GM21381 (cell line): ENCODE measurements at regions not wholly inside any gene's neighbourhood (a gene's known extent, or its start where the extent isn't known, plus 50 kb on each side); places are given as distances from the start of the nearest gene placed in this dataset.
"Not testable (repeated sequence)": the region's sequence is repeated elsewhere in the genome, so short reads cannot be mapped to it uniquely, and the experiment has no call there.

Experiments used
- ATAC-seq: cut with Tn5 transposase; IDR thresholded peaks from one replicate; pipeline ENCODE4 v1.9.1; 2021; ENCODE audit warnings: mild to moderate bottlenecking, moderate library complexity; ENCODE audit not compliant: unreplicated experiment

DNA sequence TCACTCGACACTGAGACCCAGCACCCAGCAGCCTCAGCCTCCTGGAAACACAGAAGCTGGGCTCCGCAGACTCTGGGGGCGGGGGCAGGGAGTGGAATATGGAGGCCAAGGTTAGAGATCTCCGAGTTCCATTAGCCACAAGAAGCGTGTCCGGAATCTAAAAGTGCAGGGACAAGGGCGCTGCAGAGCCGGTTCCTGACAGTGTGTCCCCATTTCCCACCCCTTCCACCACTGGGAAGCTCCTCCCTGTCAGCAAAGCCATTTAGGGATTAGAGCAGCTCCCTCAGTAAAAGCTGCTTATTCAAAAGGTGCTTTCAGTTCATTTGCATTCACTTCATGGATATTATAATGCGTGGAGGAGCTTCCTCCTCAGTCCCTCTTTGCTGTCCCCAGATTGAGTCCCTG is 74.1 kb upstream of the HSPA9 start:
- ATAC-seq: no peak

DNA sequence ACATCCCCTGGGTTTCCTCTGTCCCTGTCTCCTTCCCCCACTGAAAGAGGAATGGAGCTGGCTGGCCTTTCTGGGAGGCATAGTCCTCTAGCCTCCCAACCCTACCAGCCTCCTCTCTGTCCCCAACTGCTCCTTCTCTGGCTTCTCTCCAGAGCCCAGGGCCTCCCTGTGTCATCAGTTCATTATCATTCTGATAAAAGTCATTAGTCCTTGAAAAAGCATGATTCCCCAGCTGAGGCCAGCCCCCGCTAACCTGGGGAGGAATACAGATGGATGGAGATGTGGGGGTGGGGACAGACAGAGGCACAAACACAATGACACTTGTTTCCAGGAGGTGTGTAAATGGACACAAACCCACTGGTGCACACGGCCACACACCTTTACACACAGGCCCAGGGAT is 73.6 kb upstream of the HSPA9 start:
- no peak for ATAC-seq

GRCh38 chr5:138647794-138648410 is 72.7 kb upstream of the HSPA9 start:
- ATAC-seq: no peak

DNA sequence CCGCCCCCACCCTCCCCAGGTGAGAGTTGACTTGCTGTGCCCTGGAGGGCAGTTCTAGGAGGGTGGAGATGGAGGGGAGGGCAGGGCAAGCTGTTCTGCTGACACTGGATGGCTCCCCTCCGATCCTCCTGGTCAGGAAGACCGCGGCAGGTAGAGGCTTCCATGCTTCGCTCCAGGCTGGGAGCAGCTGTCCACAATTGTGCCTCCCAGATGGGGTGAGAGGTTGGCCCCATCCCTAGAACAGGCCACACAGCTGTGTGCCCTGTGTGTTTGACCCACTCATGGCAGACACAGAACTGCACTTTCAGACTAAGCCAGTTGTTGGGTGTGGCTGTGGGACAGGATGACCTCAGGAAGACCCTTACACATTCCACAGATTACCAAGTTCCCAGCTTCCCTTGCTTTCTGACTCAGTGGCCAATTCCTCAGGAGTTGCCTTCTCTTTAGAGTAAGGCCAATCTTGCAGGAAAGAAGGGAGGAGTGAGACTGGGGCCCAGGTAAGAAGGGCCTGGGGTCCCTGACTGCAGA is 72.1 kb upstream of the HSPA9 start:
- ATAC-seq: no peak

GRCh38 chr5:138646671-138647070 is 71.5 kb upstream of the HSPA9 start:
- ATAC-seq: no peak

DNA sequence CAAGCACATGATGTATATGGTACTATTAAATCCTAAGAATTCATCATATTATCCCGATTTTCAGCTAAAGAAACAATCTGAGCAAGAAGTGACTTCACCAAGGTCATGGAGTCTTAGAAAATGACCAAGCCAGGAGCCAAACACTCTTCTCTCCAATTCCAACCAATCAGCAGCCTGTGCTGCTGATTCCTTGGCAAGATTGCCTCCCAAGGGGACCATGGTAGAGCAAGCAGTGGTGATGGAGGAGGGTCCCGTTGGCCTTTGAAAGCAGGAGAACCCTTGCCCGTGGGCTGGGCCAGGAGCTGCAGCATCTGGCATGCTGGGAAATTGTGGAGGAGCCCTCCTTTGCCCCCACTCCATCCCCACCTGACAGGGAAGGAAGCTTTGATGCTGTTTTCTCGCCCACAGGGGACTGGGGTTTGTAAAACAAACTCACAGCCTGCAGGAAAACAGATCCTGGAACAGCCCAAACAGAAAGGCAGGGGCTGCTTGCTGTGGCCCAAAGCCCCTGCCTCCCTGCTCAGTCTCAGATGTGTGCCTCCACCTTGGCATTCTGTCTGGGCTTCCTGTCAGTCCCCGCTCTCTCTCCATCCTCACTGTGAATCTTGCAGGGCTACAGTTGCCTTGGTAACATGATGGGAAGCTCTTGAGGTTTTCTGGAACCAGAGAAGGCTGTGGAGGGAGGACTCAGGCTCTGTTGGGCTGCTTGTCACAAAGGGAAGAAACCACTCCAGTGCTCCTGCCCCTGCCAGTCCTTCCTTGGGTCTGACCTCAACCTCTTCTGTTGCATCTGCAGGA is 70.8 kb upstream of the HSPA9 start:
- no peak for ATAC-seq

GRCh38 chr5:138643040-138643791 is 68.0 kb upstream of the HSPA9 start:
- ATAC-seq: no peak

DNA sequence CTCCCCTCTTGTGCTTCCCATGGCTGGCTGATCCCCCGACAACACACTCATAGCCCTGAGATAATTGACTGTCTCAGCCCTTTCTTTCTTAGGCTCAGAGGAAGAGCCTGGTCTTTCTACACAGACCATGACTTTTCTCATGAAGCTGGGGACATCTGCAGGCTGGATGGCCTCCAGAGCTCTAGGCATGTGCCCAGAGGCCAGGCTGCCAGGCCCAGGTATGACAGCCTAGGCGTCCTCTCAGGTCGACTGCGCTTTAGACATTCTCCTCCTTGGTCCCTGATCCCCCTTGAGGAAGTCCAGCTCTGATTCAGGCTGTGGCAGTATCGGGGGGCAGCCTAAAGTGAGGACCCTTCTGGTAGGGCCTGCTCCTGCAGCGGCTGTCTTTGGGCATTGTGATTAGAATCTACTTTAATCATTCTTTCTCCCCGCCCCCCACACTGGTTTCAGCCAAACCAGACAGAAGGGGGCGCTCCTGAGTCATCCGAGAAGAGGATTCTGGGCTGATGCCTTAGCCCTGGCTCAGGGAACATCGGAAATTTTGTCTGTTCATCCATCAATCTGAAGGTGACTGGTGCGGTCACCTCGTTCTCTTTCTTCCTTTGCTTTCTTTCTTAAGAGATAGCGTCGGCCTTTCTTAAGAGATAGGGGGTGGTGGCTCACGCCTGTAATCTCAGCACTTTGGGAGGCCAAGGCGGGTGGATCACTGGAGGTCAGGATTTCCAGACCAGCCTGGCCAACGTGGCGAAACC is 66.5 kb upstream of the HSPA9 start:
- ATAC-seq: no peak

DNA sequence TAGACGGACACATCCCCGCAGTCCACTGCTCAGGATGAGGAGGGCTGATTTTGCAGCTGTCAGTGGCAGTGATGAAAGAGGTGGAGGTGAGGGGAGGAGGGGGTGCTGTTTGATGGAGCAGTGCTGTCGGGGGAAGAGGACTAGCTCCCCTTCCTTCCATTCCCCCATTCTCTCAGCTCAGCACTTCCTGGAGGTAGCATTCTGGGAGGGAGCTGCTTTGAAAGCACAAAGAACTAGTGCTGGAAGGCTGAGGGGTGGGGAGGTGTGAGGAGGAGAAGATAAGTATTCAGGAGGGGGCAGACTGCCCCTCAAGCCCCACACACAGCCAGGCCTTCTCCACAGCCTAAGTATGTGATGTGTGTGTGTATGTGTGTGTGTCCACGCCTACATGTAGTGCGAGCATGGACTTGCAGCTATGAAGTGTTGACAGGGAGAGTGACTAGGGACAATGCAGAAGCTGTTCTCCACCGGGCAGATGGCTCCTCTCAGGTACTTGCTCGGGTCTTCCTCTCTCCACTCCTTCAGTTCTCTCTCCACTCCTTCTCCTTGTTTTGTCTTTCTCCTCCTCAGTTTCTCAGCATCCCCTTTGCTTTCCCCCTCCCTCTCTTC is 65.5 kb upstream of the HSPA9 start:
- no peak for ATAC-seq

DNA sequence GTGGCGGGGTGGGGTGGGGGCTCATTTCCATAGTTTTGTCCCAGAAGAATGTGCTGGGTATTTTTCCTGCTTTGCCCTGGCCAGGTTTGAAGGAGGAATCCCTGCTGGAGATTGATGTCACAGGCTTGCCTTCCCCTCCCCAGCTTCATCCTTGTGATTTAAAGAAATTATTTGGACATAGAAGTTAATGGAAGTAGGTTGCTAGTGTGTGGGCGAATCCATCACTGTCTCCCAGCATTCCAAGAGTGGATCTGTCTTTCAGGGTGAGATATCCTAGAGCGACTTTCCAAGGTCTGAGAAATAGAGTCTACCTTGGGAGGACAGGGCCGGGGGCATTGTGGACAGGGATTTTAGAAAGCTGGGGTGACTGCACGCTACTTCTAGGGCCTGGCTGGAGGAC is 64.9 kb upstream of the HSPA9 start:
- no peak for ATAC-seq

DNA sequence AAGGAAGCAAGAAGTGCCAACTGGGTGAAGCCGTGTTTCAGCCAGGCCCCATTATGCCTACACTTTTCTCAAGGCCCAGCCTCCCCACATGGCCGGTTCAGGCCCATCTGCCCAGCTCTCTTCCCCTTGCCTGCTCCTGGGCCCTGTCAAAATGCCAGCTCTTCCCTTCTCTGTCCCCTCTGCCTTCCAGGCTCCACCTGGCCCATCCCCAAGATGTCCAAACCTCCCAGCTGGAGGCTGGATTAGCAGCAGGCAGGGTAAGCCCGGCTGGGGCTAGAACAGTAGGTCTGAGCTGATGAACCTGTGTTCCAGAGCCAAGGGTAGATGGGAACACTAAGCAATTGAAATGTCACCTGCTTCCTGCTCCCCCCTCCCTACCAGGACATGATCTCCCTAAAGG is 64.1 kb upstream of the HSPA9 start:
- no peak for ATAC-seq

DNA sequence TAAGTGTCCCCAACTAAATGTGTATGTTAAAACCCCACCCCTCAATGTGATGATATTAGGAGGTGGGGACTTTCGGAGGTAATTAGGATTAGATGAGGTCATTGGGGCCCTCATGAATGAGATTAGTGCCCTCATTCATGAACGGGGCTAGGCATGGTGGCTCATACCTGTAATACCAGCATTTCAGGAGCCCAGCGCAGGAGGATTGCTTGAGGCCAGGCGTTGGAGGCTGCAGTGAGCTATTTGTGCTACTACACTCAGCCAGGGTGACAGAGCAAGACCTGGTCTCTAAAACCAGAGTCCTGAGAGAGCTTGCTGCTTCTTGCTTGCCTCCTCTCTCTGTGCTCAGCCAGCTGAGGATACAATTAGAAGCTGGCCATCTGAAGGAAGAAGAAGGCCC is 62.1 kb upstream of the HSPA9 start:
- ATAC-seq: no peak

DNA sequence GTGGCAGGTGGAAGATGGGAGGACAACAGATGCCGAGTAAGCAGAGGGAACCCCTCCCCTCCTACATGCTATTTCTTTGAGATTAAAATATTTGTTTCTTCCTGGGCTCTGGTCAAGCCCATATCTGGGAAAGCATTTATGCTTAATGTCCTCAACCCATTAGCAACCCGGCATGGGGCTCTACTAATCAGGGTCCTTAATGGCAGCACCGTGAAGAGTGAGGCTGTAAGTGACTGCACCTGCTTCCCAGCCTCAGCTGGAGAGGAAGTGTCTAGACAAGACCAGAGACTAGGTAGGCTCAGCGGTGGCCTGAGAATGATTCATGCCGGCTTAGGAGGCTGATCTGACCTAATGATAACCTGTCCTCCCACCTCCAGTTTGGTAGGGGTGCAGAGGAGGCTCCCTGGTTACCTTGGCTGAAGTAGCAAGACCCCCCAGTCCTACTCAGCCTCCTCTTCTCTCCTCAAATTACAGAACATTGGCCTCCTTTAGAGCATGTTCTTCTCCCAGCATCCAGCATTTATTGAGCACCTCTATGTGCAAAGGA is 61.3 kb upstream of the HSPA9 start:
- no peak for ATAC-seq

DNA sequence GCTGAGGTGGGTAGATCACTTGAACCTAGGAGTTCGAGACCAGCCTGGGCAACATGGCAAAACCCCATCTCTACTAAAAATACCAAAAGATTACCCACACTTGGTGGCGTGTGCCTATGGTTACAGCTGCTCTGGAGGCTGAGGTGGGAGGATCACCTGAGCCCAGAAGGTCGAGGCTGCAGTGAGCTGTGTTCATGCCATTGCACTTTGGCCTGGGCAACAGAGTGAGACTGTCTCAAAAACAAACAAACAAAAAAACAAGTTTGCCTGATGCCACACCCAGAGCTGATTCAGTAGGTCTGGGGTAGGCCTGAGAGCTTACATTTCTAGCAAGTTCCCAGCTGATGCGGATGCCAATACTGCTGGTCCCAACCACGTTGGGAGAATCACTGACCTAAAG is 60.5 kb upstream of the HSPA9 start:
- ATAC-seq: no peak

- no peak for ATAC-seq
Measured at GRCh38 chr5:138635265-138635664, 60.1 kb upstream of the HSPA9 start.

GRCh38 chr5:138634804-138635203 is 59.6 kb upstream of the HSPA9 start:
- ATAC-seq: not testable (repeated sequence)

- no peak for ATAC-seq
Measured at GRCh38 chr5:138632900-138633489, 57.8 kb upstream of the HSPA9 start.

DNA sequence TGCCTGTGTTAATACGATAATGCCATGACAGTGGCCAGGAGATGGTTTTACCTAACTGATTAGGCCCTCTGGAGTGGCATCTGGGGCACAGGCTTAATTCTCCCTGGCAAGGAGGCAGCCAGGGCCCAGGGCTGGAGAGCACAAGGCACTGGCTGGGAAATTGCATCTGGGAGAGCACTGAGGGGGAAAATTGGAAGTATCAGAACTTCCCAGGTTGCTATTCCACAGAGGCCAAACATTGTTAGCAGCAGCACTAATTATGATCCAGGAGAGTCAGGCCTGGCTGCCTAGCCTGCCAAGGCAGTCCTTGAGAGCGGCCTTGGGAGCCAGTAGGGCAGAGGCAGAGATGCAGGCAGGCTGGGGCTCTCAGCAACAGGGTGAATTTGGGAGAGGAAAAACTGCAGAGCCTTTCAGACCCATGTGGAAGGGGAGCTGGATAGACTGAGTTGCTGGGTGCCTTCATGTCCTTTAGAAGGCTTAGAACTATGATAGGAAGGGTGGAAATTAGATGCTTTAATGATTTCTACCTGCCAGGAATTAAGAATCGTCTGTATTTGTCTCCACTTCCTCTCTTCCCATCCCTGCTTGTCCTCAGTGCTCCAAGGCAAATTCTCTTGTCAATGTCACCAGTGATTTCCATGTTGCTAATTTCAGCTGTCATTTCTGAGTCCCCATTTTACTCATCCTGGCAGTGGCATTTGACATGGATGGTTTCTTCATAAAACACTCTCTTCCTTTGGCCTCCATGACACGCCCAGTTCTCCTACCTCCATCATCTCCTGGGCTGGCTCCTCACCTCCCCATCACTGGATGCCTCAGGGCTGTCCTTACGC is 56.1 kb upstream of the HSPA9 start:
- no peak for ATAC-seq

- no peak for ATAC-seq
Measured at GRCh38 chr5:138629392-138629791, 54.2 kb upstream of the HSPA9 start.
